SK-N-SH treated with all-trans-retinoic acid at 6 μM for 48 hours (cell line): ENCODE measurements at regions not wholly inside any gene's neighbourhood (a gene's known extent, or its start where the extent isn't known, plus 50 kb on each side); places are given as distances from the start of the nearest gene placed in this dataset.

Experiments
- RARB ChIP-seq: fragments of 250-450 bp; sonication (Bioruptor Pico); IDR thresholded peaks from 2 replicates; pipeline ENCODE4 v1.8.0; 2021; ENCODE audit warnings: mild to moderate bottlenecking, moderate library complexity
- TCF4 ChIP-seq: fragments of 250-450 bp; sonication (Bioruptor Pico); IDR thresholded peaks from 2 replicates; pipeline ENCODE4 v1.8.0; 2021; ENCODE audit warnings: mild to moderate bottlenecking, moderate library complexity, borderline replicate concordance
- TSHZ2 ChIP-seq: fragments of 250-450 bp; sonication (Bioruptor Pico); IDR thresholded peaks from 2 replicates; pipeline ENCODE4 v1.5.0; 2020; ENCODE audit warnings: mild to moderate bottlenecking, moderate library complexity
- ZC3H10 ChIP-seq: fragments of 250-450 bp; sonication (Bioruptor Pico); IDR thresholded peaks from 2 replicates; pipeline ENCODE4 v1.5.1; 2021; ENCODE audit warnings: mild to moderate bottlenecking, moderate library complexity
- ZFP3 ChIP-seq: fragments of 250-450 bp; sonication (Bioruptor Pico); IDR thresholded peaks from 2 replicates; pipeline ENCODE4 v1.5.0; 2020; ENCODE audit warnings: mild to moderate bottlenecking, moderate library complexity
- ZNF70 ChIP-seq: fragments of 450-650 bp; formaldehyde crosslinking; IDR thresholded peaks from 2 replicates; pipeline ENCODE4 v1.5.0; 2020; ENCODE audit warnings: mild to moderate bottlenecking, moderate library complexity
- TF ChIP-seq, protein P1 (sequence below): fragments of 250-450 bp; sonication (Bioruptor Pico); IDR thresholded peaks from 2 replicates; pipeline ENCODE4 v1.5.1; 2020; ENCODE audit warnings: low read depth, mild to moderate bottlenecking, moderate library complexity
- TF ChIP-seq, protein P2 (sequence below): fragments of 250-450 bp; sonication (Bioruptor Pico); IDR thresholded peaks from 2 replicates; pipeline ENCODE4 v1.8.0; 2021; ENCODE audit warnings: low read depth, mild to moderate bottlenecking, moderate library complexity, borderline replicate concordance

DNA sequence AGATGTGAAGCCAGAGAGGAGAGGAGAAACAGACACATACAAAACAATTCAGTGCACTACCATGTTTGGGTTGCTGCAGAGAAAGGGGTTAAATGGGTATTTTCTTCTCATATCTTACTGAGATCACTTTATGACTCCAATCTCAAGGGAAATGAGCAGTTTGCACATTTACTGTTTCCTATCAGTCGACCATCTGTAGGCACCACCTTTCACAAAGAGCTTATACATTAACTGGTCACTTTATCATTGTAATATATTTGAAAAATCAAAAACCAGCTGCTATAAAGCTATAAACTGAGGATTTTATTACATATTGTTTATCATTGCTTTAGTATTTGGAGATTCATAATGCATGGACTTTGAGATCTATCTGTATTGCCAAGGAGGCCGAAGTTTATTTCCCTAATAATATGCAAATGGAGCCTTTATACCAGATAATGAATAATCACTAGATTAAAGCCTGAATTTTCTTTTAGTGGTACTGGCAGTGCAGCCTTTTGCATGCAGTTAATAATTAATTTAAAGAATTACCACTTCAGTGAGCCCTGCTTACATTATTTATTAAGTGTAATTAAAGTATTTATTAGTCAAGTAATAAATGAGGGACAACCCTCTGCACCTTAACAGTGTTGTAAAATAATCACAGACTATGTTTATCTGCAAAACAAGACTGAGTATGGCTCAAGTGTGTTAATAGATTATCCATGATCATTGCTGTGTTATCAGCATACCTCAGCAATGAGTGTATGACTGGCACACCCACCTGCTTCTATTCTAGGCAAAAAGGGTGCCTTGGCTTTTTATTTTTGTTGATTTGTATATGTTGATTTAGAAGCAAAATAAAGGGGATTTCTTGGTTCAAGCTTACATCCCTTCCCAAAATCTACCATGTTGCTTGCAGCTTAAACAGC is 167.7 kb upstream of the SLC14A2 start:
- TF ChIP-seq TSHZ2 (CRISPR knock-in tag) (no peak), RARB (CRISPR knock-in tag) (no peak), ZNF70 (no peak), ZFP3 (CRISPR knock-in tag) (no peak), TCF4 (CRISPR knock-in tag) (no peak), ZC3H10 (CRISPR knock-in tag) (no peak)
- TF ChIP-seq, protein P1, sequence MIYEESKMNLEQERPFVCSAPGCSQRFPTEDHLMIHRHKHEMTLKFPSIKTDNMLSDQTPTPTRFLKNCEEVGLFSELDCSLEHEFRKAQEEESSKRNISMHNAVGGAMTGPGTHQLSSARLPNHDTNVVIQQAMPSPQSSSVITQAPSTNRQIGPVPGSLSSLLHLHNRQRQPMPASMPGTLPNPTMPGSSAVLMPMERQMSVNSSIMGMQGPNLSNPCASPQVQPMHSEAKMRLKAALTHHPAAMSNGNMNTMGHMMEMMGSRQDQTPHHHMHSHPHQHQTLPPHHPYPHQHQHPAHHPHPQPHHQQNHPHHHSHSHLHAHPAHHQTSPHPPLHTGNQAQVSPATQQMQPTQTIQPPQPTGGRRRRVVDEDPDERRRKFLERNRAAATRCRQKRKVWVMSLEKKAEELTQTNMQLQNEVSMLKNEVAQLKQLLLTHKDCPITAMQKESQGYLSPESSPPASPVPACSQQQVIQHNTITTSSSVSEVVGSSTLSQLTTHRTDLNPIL (CRISPR knock-in tag), result no peak
- TF ChIP-seq, protein P2, sequence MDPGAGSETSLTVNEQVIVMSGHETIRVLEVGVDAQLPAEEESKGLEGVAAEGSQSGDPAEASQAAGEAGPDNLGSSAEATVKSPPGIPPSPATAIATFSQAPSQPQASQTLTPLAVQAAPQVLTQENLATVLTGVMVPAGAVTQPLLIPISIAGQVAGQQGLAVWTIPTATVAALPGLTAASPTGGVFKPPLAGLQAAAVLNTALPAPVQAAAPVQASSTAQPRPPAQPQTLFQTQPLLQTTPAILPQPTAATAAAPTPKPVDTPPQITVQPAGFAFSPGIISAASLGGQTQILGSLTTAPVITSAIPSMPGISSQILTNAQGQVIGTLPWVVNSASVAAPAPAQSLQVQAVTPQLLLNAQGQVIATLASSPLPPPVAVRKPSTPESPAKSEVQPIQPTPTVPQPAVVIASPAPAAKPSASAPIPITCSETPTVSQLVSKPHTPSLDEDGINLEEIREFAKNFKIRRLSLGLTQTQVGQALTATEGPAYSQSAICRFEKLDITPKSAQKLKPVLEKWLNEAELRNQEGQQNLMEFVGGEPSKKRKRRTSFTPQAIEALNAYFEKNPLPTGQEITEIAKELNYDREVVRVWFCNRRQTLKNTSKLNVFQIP (CRISPR knock-in tag), result no peak
